Activated CD4-positive, alpha-beta T cell treated with anti-CD3 and anti-CD28 coated beads for 36 hours (primary cell): ENCODE measurements at regions not wholly inside any gene's neighbourhood (a gene's known extent, or its start where the extent isn't known, plus 50 kb on each side); places are given as distances from the start of the nearest gene placed in this dataset.
"Not testable (repeated sequence)": the region's sequence is repeated elsewhere in the genome, so short reads cannot be mapped to it uniquely, and the experiment has no call there.

ENCODE experiments used
- ATAC-seq: fragments of 200-7000 bp; cut with Tn5 transposase; one replicate; pipeline ENCODE4 v1.10.0; 2021; ENCODE audit warnings: mild to moderate bottlenecking, moderate library complexity
- CTCF ChIA-PET: fragments of 350-600 bp; sonication (Branson Sonifier 250); formaldehyde crosslinking; loops from one replicate; lab custom pipeline; 2021; ENCODE audit warnings: antibody characterized with exemption; lab: Charles Lee
- POLR2A ChIA-PET: fragments of 350-600 bp; sonication (Branson Sonifier 250); formaldehyde crosslinking; loops from one replicate; lab custom pipeline; 2021; ENCODE audit warnings: antibody characterized with exemption, inconsistent platforms; lab: Charles Lee
- DNase-seq: peaks from one replicate; pipeline ENCODE4 v3.0.0-alpha.2; 2020
- H3K27ac Mint-ChIP-seq: one replicate; pipeline ENCODE4 v1.8.0; 2021; ENCODE audit warnings: mixed read lengths
- H3K27me3 Mint-ChIP-seq: one replicate; pipeline ENCODE4 v1.8.0; 2021; ENCODE audit warnings: mixed read lengths
- H3K36me3 Mint-ChIP-seq: one replicate; pipeline ENCODE4 v1.8.0; 2021; ENCODE audit warnings: low read depth, mixed read lengths
- H3K4me1 Mint-ChIP-seq: one replicate; pipeline ENCODE4 v1.8.0; 2021; ENCODE audit warnings: mixed read lengths
- H3K4me3 Mint-ChIP-seq: one replicate; pipeline ENCODE4 v1.8.0; 2021; ENCODE audit warnings: mild to moderate bottlenecking, moderate library complexity, mixed read lengths
- H3K9me3 Mint-ChIP-seq: one replicate; pipeline ENCODE4 v1.8.0; 2021; ENCODE audit warnings: low read depth, mixed read lengths
- intact Hi-C, 2 experiments: fragments of 100-400 bp; cut with DNase I in 1 of 2; cut with micrococcal nuclease in 1 of 2; formaldehyde crosslinking; loops; one replicate each; pipeline versions ENCODE4 v1.14.2 to v1.15.1; 2022 to 2024; cut with DNase I, micrococcal nuclease

- ChIA-PET CTCF (interaction anchor here (0.8 to 2.4 kb wide), 6 partner anchors 30 to 334 kb away, joined by 3 to 9 read pairs (median 5); no protein-coding TSS in a partner anchor), POLR2A (interaction anchor here (1.9 kb wide), 2 partner anchors 13 to 99 kb away, joined by 4 to 5 read pairs; no protein-coding TSS in a partner anchor)
- peaks cover 5% of the 10 kb centered on the region for H3K9me3 Mint-ChIP-seq
- DNase-seq (peak; percentile 79), ATAC-seq (peak; percentile 96)
- H3K4me3 Mint-ChIP-seq = peak overlapping the region; percentile 77
- peak overlapping the region; percentile 96 for H3K27ac Mint-ChIP-seq
- H3K4me1 Mint-ChIP-seq = peaks cover 17% of the 10 kb centered on the region
- intact Hi-C loops = loop anchor here (1.0 to 5.0 kb wide), 4 partner anchors 54 to 305 kb away; partner anchors contain the start of gene IGF1R (in 2 of the 2)
- H3K36me3 Mint-ChIP-seq = no peaks in the 10 kb centered on the region
- peaks cover 41% of the 10 kb centered on the region for H3K27me3 Mint-ChIP-seq
Measured at GRCh38 chr15:98548139-98548971, 100.0 kb upstream of the IGF1R start.

- H3K27ac Mint-ChIP-seq = peak overlapping the region; percentile 37
- POLR2A ChIA-PET = no interaction called here
- H3K4me3 Mint-ChIP-seq = peak overlapping the region; percentile 77
- CTCF ChIA-PET = interaction anchor here (1.8 to 2.4 kb wide), 2 partner anchors 31 to 98 kb away, joined by 9 read pairs; no protein-coding TSS in a partner anchor
- H3K27me3 Mint-ChIP-seq = peaks cover 41% of the 10 kb centered on the region
- DNase-seq (no peak), ATAC-seq (no peak)
- peaks cover 17% of the 10 kb centered on the region for H3K4me1 Mint-ChIP-seq
- peaks cover 5% of the 10 kb centered on the region for H3K9me3 Mint-ChIP-seq
- intact Hi-C loops = loop anchor here in 1 of 2 experiments (2.0 to 5.0 kb wide), 2 partner anchors 53 to 100 kb away; partner anchors contain the start of gene IGF1R
- no peaks in the 10 kb centered on the region for H3K36me3 Mint-ChIP-seq
Measured at GRCh38 chr15:98549003-98549402, 99.3 kb upstream of the IGF1R start.

GRCh38 chr15:98549741-98550140 is 98.6 kb upstream of the IGF1R start:
- intact Hi-C loops = loop anchor here in 1 of 2 experiments (2.0 to 5.0 kb wide), 2 partner anchors 53 to 99 kb away; partner anchors contain the start of gene IGF1R
- CTCF ChIA-PET = interaction anchor here (1.8 kb wide), 1 partner anchor 31 kb away, joined by 9 read pairs; no protein-coding TSS in a partner anchor

GRCh38 chr15:98550363-98550762 is 98.0 kb upstream of the IGF1R start:
- CTCF ChIA-PET, intact Hi-C loops, ATAC-seq, H3K4me3 Mint-ChIP-seq, H3K27ac Mint-ChIP-seq, H3K9me3 Mint-ChIP-seq, POLR2A ChIA-PET, DNase-seq, H3K36me3 Mint-ChIP-seq: not testable (repeated sequence)
- H3K4me1 Mint-ChIP-seq = peaks cover 17% of the 10 kb centered on the region
- H3K27me3 Mint-ChIP-seq = peaks cover 42% of the 10 kb centered on the region

More at GRCh38 chr15:98549741-98550140, 98.6 kb upstream of the IGF1R start:
- H3K4me1 Mint-ChIP-seq = peaks cover 17% of the 10 kb centered on the region
- H3K36me3 Mint-ChIP-seq = no peaks in the 10 kb centered on the region
- no peak for DNase-seq
- H3K27me3 Mint-ChIP-seq = peaks cover 43% of the 10 kb centered on the region
- no peak overlapping the region for H3K4me3 Mint-ChIP-seq
- peaks cover 5% of the 10 kb centered on the region for H3K9me3 Mint-ChIP-seq
- no peak for ATAC-seq
- POLR2A ChIA-PET = no interaction called here
- H3K27ac Mint-ChIP-seq = no peak overlapping the region

GRCh38 chr15:98551936-98552562 is 96.3 kb upstream of the IGF1R start:
- ATAC-seq = no peak
- peaks cover 5% of the 10 kb centered on the region for H3K9me3 Mint-ChIP-seq

GRCh38 chr15:98554272-98555172 is 93.8 kb upstream of the IGF1R start:
- CTCF ChIA-PET = interaction anchor here (0.7 kb wide), 1 partner anchor 10 kb away, joined by 3 read pairs; no protein-coding TSS in a partner anchor
- DNase-seq = no peak
- no peaks in the 10 kb centered on the region for H3K36me3 Mint-ChIP-seq
- POLR2A ChIA-PET = no interaction called here
- ATAC-seq = no peak
- H3K4me3 Mint-ChIP-seq = no peak overlapping the region
- H3K9me3 Mint-ChIP-seq = peaks cover 5% of the 10 kb centered on the region
- no peaks in the 10 kb centered on the region for H3K4me1 Mint-ChIP-seq
- no peak overlapping the region for H3K27ac Mint-ChIP-seq
- intact Hi-C loops = no loop called here
- H3K27me3 Mint-ChIP-seq = peaks cover 9% of the 10 kb centered on the region

More at GRCh38 chr15:98551936-98552562, 96.3 kb upstream of the IGF1R start:
- Mint-ChIP-seq H3K27me3 (peaks cover 27% of the 10 kb centered on the region), H3K4me1 (peaks cover 17% of the 10 kb centered on the region), H3K36me3 (no peaks in the 10 kb centered on the region), H3K4me3 (no peak overlapping the region), H3K27ac (no peak overlapping the region)
- ChIA-PET POLR2A (no interaction called here), CTCF (interaction anchor here (0.6 kb wide), 1 partner anchor 96 kb away, joined by 3 read pairs; the partner anchor contains the start of gene IGF1R)
- intact Hi-C loops = no loop called here
- no peak for DNase-seq

- ATAC-seq (no peak), DNase-seq (no peak)
- H3K9me3 Mint-ChIP-seq = peaks cover 3% of the 10 kb centered on the region
- no peaks in the 10 kb centered on the region for H3K4me1 Mint-ChIP-seq
- H3K4me3 Mint-ChIP-seq = no peak overlapping the region
- intact Hi-C loops = no loop called here
- no peaks in the 10 kb centered on the region for H3K36me3 Mint-ChIP-seq
- CTCF ChIA-PET = interaction anchor here (0.7 kb wide), 1 partner anchor 9 kb away, joined by 3 read pairs; no protein-coding TSS in a partner anchor
- peaks cover 9% of the 10 kb centered on the region for H3K27me3 Mint-ChIP-seq
- POLR2A ChIA-PET = no interaction called here
- no peak overlapping the region for H3K27ac Mint-ChIP-seq
Measured at GRCh38 chr15:98555173-98555515, 93.2 kb upstream of the IGF1R start.

- ChIA-PET CTCF (interaction anchor here (0.5 kb wide), 1 partner anchor 426 kb away, joined by 4 read pairs; no protein-coding TSS in a partner anchor), POLR2A (no interaction called here)
- H3K27ac Mint-ChIP-seq = no peak overlapping the region
- no peaks in the 10 kb centered on the region for H3K36me3 Mint-ChIP-seq
- intact Hi-C loops = no loop called here
- no peaks in the 10 kb centered on the region for H3K9me3 Mint-ChIP-seq
- peaks cover 4% of the 10 kb centered on the region for H3K27me3 Mint-ChIP-seq
- no peak for DNase-seq
- ATAC-seq = no peak
- no peak overlapping the region for H3K4me3 Mint-ChIP-seq
- peaks cover 2% of the 10 kb centered on the region for H3K4me1 Mint-ChIP-seq
Measured at GRCh38 chr15:98556321-98556720, 92.0 kb upstream of the IGF1R start.

- DNase-seq = no peak
- CTCF ChIA-PET = no interaction called here
- Mint-ChIP-seq H3K4me1 (peaks cover 4% of the 10 kb centered on the region), H3K9me3 (no peaks in the 10 kb centered on the region), H3K36me3 (no peaks in the 10 kb centered on the region), H3K27me3 (peaks cover 2% of the 10 kb centered on the region), H3K4me3 (no peak overlapping the region), H3K27ac (no peak overlapping the region)
- intact Hi-C loops = no loop called here
- POLR2A ChIA-PET = no interaction called here
- ATAC-seq = no peak
Measured at GRCh38 chr15:98560338-98560737, 88.0 kb upstream of the IGF1R start.

GRCh38 chr15:98561169-98561941 is 87.0 kb upstream of the IGF1R start:
- Mint-ChIP-seq H3K36me3 (no peaks in the 10 kb centered on the region), H3K9me3 (no peaks in the 10 kb centered on the region), H3K4me1 (peaks cover 4% of the 10 kb centered on the region), H3K27me3 (peaks cover 2% of the 10 kb centered on the region), H3K4me3 (no peak overlapping the region), H3K27ac (peak overlapping the region; percentile 27)
- POLR2A ChIA-PET = interaction anchor here (0.7 to 1.1 kb wide), 2 partner anchors 10 to 14 kb away, joined by 3 to 4 read pairs; no protein-coding TSS in a partner anchor
- ATAC-seq (peak; percentile 92), DNase-seq (peak; percentile 60)
- CTCF ChIA-PET = interaction anchor here (0.7 to 1.5 kb wide), 6 partner anchors 10 to 515 kb away, joined by 3 to 6 read pairs (median 4); no protein-coding TSS in a partner anchor
- intact Hi-C loops = no loop called here
